ENCODE measurements at regions not wholly inside any gene's neighbourhood (a gene's known extent, or its start where the extent isn't known, plus 50 kb on each side); places are given as distances from the start of the nearest gene placed in this dataset.

GRCh38 chr3:28590860-28591259, 242.2 kb upstream of the AZI2 start:
- TF ChIP-seq, protein P1, sequence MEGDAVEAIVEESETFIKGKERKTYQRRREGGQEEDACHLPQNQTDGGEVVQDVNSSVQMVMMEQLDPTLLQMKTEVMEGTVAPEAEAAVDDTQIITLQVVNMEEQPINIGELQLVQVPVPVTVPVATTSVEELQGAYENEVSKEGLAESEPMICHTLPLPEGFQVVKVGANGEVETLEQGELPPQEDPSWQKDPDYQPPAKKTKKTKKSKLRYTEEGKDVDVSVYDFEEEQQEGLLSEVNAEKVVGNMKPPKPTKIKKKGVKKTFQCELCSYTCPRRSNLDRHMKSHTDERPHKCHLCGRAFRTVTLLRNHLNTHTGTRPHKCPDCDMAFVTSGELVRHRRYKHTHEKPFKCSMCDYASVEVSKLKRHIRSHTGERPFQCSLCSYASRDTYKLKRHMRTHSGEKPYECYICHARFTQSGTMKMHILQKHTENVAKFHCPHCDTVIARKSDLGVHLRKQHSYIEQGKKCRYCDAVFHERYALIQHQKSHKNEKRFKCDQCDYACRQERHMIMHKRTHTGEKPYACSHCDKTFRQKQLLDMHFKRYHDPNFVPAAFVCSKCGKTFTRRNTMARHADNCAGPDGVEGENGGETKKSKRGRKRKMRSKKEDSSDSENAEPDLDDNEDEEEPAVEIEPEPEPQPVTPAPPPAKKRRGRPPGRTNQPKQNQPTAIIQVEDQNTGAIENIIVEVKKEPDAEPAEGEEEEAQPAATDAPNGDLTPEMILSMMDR (conservative IDR thresholded peaks at IDR 0.05) = no peak
- TF ChIP-seq ZFX (IDR thresholded peaks at IDR 0.05) = no peak
